SK-N-SH treated with all-trans-retinoic acid at 6 μM for 48 hours (cell line): ENCODE measurements at regions not wholly inside any gene's neighbourhood (a gene's known extent, or its start where the extent isn't known, plus 50 kb on each side); places are given as distances from the start of the nearest gene placed in this dataset.

Experiments used
- ATAC-seq: fragments of 200-7000 bp; cut with Tn5 transposase; 3 replicates; pipeline ENCODE4 v1.9.1; 2020; ENCODE audit warnings: mild to moderate bottlenecking, moderate library complexity
- ARNTL ChIP-seq: fragments of 450-650 bp; formaldehyde crosslinking; IDR thresholded peaks from 2 replicates; pipeline ENCODE4 v1.5.0; 2020; ENCODE audit warnings: low read depth, mild to moderate bottlenecking, moderate library complexity, borderline replicate concordance
- BACH2 ChIP-seq: fragments of 250-450 bp; sonication (Bioruptor Pico); IDR thresholded peaks from 2 replicates; pipeline ENCODE4 v1.9.0; 2021; ENCODE audit warnings: mild to moderate bottlenecking, borderline replicate concordance
- CSDC2 ChIP-seq: fragments of 250-450 bp; sonication (Bioruptor Pico); IDR thresholded peaks from 2 replicates; pipeline ENCODE4 v1.5.0; 2020; ENCODE audit warnings: mild to moderate bottlenecking, moderate library complexity
- ESRRG ChIP-seq: fragments of 250-450 bp; sonication (Bioruptor Pico); IDR thresholded peaks from 2 replicates; pipeline ENCODE4 v1.6.1; 2021; ENCODE audit warnings: mild to moderate bottlenecking
- GLIS3 ChIP-seq: fragments of 250-450 bp; sonication (Bioruptor Pico); IDR thresholded peaks from 2 replicates; pipeline ENCODE4 v1.5.0; 2020; ENCODE audit warnings: mild to moderate bottlenecking, moderate library complexity
- ISL1 ChIP-seq: fragments of 250-450 bp; sonication (Bioruptor Pico); IDR thresholded peaks from 2 replicates; pipeline ENCODE4 v2.1.2; 2022; ENCODE audit warnings: mild to moderate bottlenecking, moderate library complexity
- OSR1 ChIP-seq: fragments of 250-450 bp; sonication (Bioruptor Pico); IDR thresholded peaks from 2 replicates; pipeline ENCODE4 v1.8.0; 2022; ENCODE audit warnings: moderate library complexity, mild to moderate bottlenecking, inconsistent platforms
- PPARA ChIP-seq: fragments of 250-450 bp; sonication (Bioruptor Pico); IDR thresholded peaks from 2 replicates; pipeline ENCODE4 v1.5.0; 2020; ENCODE audit warnings: mild to moderate bottlenecking, borderline replicate concordance
- RARB ChIP-seq: fragments of 250-450 bp; sonication (Bioruptor Pico); IDR thresholded peaks from 2 replicates; pipeline ENCODE4 v1.8.0; 2021; ENCODE audit warnings: mild to moderate bottlenecking, moderate library complexity
- SNAI2 ChIP-seq: fragments of 250-450 bp; sonication (Bioruptor Pico); IDR thresholded peaks from 2 replicates; pipeline ENCODE4 v1.5.0; 2020; ENCODE audit warnings: mild to moderate bottlenecking, moderate library complexity
- TCF4 ChIP-seq: fragments of 250-450 bp; sonication (Bioruptor Pico); IDR thresholded peaks from 2 replicates; pipeline ENCODE4 v1.8.0; 2021; ENCODE audit warnings: mild to moderate bottlenecking, moderate library complexity, borderline replicate concordance
- TOX ChIP-seq: fragments of 250-450 bp; sonication (Bioruptor Pico); IDR thresholded peaks from 2 replicates; pipeline ENCODE4 v1.8.0; 2021; ENCODE audit warnings: mild to moderate bottlenecking, moderate library complexity, borderline replicate concordance
- ZC3H10 ChIP-seq: fragments of 250-450 bp; sonication (Bioruptor Pico); IDR thresholded peaks from 2 replicates; pipeline ENCODE4 v1.5.1; 2021; ENCODE audit warnings: mild to moderate bottlenecking, moderate library complexity
- ZFP30 ChIP-seq: fragments of 450-650 bp; formaldehyde crosslinking; IDR thresholded peaks from 2 replicates; pipeline ENCODE4 v1.5.0; 2022; ENCODE audit warnings: mild to moderate bottlenecking, moderate library complexity
- ZNF565 ChIP-seq: fragments of 450-650 bp; formaldehyde crosslinking; conservative IDR thresholded peaks from 2 replicates; pipeline ENCODE4 v1.5.0; 2020; ENCODE audit warnings: low read depth, mild to moderate bottlenecking, moderate library complexity
- ZNF8 ChIP-seq: fragments of 450-650 bp; formaldehyde crosslinking; IDR thresholded peaks from 2 replicates; pipeline ENCODE4 v1.5.0; 2020; ENCODE audit warnings: mild to moderate bottlenecking, moderate library complexity
- TF ChIP-seq, protein P1 (sequence below): fragments of 250-450 bp; sonication (Bioruptor Pico); IDR thresholded peaks from 2 replicates; pipeline ENCODE4 v1.8.0; 2020; ENCODE audit warnings: mild to moderate bottlenecking, moderate library complexity, borderline replicate concordance
- TF ChIP-seq, protein P2 (sequence below): fragments of 250-450 bp; sonication (Bioruptor Pico); IDR thresholded peaks from 2 replicates; pipeline ENCODE4 v1.5.1; 2020; ENCODE audit warnings: low read depth, mild to moderate bottlenecking, moderate library complexity
- TF ChIP-seq, protein P3 (sequence below): fragments of 250-450 bp; sonication (Bioruptor Pico); IDR thresholded peaks from 2 replicates; pipeline ENCODE4 v1.5.0; 2020; ENCODE audit warnings: mild to moderate bottlenecking, moderate library complexity
- TF ChIP-seq, protein P4 (sequence below): fragments of 250-450 bp; sonication (Bioruptor Pico); IDR thresholded peaks from 2 replicates; pipeline ENCODE4 v1.8.0; 2021; ENCODE audit warnings: low read depth, mild to moderate bottlenecking, moderate library complexity, borderline replicate concordance
- TF ChIP-seq, protein P5 (sequence below): fragments of 250-450 bp; sonication (Bioruptor Pico); IDR thresholded peaks from 2 replicates; pipeline ENCODE4 v1.5.1; 2021; ENCODE audit warnings: mild to moderate bottlenecking, moderate library complexity

DNA sequence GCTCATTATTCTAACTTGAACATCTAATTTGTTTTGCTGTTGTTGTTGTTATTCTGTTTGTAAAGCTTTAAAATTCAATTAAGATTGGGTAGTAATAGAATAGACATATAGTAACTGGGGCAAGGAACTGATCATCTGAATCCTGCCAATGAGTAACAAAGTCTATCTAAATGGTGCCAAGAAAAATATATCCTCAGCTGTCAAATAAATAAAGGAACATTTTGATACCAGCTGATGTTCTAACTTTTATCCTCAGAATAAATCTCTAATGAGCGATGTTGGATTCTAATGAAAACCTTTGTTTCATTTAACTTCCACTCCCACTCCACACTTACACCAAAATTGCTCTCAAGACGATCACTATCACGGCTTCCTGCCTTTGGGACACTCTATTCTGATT is 210.9 kb downstream of the TINAG start:
- no peak for TF ChIP-seq CSDC2 (CRISPR knock-in tag)
- TF ChIP-seq RARB (CRISPR knock-in tag), result no peak
- TF ChIP-seq TCF4 (CRISPR knock-in tag), result no peak
- no peak for TF ChIP-seq GLIS3
- TF ChIP-seq ZNF565, result no peak
- TF ChIP-seq, protein P1, sequence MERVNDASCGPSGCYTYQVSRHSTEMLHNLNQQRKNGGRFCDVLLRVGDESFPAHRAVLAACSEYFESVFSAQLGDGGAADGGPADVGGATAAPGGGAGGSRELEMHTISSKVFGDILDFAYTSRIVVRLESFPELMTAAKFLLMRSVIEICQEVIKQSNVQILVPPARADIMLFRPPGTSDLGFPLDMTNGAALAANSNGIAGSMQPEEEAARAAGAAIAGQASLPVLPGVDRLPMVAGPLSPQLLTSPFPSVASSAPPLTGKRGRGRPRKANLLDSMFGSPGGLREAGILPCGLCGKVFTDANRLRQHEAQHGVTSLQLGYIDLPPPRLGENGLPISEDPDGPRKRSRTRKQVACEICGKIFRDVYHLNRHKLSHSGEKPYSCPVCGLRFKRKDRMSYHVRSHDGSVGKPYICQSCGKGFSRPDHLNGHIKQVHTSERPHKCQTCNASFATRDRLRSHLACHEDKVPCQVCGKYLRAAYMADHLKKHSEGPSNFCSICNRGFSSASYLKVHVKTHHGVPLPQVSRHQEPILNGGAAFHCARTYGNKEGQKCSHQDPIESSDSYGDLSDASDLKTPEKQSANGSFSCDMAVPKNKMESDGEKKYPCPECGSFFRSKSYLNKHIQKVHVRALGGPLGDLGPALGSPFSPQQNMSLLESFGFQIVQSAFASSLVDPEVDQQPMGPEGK (CRISPR knock-in tag), result no peak
- no peak for TF ChIP-seq SNAI2
- no peak for TF ChIP-seq ZC3H10 (CRISPR knock-in tag)
- TF ChIP-seq, protein P2, sequence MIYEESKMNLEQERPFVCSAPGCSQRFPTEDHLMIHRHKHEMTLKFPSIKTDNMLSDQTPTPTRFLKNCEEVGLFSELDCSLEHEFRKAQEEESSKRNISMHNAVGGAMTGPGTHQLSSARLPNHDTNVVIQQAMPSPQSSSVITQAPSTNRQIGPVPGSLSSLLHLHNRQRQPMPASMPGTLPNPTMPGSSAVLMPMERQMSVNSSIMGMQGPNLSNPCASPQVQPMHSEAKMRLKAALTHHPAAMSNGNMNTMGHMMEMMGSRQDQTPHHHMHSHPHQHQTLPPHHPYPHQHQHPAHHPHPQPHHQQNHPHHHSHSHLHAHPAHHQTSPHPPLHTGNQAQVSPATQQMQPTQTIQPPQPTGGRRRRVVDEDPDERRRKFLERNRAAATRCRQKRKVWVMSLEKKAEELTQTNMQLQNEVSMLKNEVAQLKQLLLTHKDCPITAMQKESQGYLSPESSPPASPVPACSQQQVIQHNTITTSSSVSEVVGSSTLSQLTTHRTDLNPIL (CRISPR knock-in tag), result no peak
- TF ChIP-seq, protein P3, sequence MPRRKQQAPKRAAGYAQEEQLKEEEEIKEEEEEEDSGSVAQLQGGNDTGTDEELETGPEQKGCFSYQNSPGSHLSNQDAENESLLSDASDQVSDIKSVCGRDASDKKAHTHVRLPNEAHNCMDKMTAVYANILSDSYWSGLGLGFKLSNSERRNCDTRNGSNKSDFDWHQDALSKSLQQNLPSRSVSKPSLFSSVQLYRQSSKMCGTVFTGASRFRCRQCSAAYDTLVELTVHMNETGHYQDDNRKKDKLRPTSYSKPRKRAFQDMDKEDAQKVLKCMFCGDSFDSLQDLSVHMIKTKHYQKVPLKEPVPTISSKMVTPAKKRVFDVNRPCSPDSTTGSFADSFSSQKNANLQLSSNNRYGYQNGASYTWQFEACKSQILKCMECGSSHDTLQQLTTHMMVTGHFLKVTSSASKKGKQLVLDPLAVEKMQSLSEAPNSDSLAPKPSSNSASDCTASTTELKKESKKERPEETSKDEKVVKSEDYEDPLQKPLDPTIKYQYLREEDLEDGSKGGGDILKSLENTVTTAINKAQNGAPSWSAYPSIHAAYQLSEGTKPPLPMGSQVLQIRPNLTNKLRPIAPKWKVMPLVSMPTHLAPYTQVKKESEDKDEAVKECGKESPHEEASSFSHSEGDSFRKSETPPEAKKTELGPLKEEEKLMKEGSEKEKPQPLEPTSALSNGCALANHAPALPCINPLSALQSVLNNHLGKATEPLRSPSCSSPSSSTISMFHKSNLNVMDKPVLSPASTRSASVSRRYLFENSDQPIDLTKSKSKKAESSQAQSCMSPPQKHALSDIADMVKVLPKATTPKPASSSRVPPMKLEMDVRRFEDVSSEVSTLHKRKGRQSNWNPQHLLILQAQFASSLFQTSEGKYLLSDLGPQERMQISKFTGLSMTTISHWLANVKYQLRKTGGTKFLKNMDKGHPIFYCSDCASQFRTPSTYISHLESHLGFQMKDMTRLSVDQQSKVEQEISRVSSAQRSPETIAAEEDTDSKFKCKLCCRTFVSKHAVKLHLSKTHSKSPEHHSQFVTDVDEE (CRISPR knock-in tag), result no peak
- TF ChIP-seq, protein P4, sequence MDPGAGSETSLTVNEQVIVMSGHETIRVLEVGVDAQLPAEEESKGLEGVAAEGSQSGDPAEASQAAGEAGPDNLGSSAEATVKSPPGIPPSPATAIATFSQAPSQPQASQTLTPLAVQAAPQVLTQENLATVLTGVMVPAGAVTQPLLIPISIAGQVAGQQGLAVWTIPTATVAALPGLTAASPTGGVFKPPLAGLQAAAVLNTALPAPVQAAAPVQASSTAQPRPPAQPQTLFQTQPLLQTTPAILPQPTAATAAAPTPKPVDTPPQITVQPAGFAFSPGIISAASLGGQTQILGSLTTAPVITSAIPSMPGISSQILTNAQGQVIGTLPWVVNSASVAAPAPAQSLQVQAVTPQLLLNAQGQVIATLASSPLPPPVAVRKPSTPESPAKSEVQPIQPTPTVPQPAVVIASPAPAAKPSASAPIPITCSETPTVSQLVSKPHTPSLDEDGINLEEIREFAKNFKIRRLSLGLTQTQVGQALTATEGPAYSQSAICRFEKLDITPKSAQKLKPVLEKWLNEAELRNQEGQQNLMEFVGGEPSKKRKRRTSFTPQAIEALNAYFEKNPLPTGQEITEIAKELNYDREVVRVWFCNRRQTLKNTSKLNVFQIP (CRISPR knock-in tag), result no peak
- TF ChIP-seq, protein P5, sequence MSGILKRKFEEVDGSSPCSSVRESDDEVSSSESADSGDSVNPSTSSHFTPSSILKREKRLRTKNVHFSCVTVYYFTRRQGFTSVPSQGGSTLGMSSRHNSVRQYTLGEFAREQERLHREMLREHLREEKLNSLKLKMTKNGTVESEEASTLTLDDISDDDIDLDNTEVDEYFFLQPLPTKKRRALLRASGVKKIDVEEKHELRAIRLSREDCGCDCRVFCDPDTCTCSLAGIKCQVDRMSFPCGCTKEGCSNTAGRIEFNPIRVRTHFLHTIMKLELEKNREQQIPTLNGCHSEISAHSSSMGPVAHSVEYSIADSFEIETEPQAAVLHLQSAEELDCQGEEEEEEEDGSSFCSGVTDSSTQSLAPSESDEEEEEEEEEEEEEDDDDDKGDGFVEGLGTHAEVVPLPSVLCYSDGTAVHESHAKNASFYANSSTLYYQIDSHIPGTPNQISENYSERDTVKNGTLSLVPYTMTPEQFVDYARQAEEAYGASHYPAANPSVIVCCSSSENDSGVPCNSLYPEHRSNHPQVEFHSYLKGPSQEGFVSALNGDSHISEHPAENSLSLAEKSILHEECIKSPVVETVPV (CRISPR knock-in tag), result no peak
- no peak for TF ChIP-seq BACH2 (CRISPR knock-in tag)
- TF ChIP-seq ESRRG (CRISPR knock-in tag), result no peak
- TF ChIP-seq TOX, result no peak
- no peak for TF ChIP-seq ZFP30 (CRISPR knock-in tag)
- no peak for TF ChIP-seq PPARA (CRISPR knock-in tag)
- no peak for TF ChIP-seq ISL1 (CRISPR knock-in tag)
- no peak for TF ChIP-seq OSR1
- no peak for ATAC-seq

DNA sequence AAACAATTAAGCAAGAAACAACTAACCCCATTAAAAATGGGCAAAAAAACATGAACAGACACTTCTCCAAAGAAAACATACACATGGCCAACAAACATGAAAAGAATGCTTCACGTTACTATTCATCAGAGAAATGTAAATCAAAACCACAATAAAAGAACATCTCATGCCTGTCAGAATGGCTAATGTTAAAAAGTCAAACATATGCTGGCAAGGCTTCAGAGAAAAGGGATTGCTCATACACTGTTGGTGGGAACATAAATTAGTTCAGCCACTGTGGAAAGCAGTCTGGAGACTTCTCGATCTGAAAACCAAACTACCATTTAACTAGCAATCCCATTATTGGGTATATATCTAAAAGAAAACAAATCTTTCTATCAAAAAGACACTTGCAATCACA is 217.5 kb downstream of the TINAG start:
- no peak for ATAC-seq
- TF ChIP-seq ZNF8 (CRISPR knock-in tag) (no peak), CSDC2 (CRISPR knock-in tag) (no peak), RARB (CRISPR knock-in tag) (no peak), ARNTL (no peak), ZNF565 (no peak)
- TF ChIP-seq, protein P3 (CRISPR knock-in tag), result no peak
